ENCODE measurements at regions not wholly inside any gene's neighbourhood (a gene's known extent, or its start where the extent isn't known, plus 50 kb on each side); places are given as distances from the start of the nearest gene placed in this dataset.

DNA sequence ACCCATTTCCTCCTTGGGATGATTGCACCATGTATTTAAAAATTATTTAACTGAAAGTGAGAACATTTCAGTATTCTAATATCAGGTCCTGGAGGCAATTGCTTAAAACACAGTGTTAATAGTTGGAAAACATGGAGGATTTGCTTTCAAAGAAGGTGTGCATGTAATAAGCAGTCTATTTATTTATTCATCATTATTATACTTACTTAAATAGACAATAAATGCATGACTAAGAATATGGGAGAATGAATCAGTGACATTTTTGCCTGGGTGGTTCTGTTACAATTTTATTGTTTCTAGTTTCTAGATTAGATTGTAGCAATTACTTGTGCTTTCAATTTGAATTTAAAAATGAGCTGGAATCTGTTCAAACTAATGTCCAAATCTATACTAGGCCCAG lies 145.5 kb downstream of the AREG start:
- Histone ChIP-seq H3K36me3 (no peaks in the 10 kb centered on the region), H3K9me3 (no peaks in the 10 kb centered on the region), H3K27me3 (no peaks in the 10 kb centered on the region), H3K27ac (no peak overlapping the region), H3K4me1 (peaks cover 0 to 5% (median 0%) of the 10 kb centered on the region in 3 donors), H3K4me3 (no peak overlapping the region)
- intact Hi-C loops (cut with DNase I): no loop called here
- DNase-seq: no peak
- TF ChIP-seq POLR2A (IDR thresholded peaks at IDR 0.05): no peak
- TF ChIP-seq, protein P1, sequence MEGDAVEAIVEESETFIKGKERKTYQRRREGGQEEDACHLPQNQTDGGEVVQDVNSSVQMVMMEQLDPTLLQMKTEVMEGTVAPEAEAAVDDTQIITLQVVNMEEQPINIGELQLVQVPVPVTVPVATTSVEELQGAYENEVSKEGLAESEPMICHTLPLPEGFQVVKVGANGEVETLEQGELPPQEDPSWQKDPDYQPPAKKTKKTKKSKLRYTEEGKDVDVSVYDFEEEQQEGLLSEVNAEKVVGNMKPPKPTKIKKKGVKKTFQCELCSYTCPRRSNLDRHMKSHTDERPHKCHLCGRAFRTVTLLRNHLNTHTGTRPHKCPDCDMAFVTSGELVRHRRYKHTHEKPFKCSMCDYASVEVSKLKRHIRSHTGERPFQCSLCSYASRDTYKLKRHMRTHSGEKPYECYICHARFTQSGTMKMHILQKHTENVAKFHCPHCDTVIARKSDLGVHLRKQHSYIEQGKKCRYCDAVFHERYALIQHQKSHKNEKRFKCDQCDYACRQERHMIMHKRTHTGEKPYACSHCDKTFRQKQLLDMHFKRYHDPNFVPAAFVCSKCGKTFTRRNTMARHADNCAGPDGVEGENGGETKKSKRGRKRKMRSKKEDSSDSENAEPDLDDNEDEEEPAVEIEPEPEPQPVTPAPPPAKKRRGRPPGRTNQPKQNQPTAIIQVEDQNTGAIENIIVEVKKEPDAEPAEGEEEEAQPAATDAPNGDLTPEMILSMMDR (IDR thresholded peaks at IDR 0.05): no peak

- no peak for DNase-seq
- H3K27ac ChIP-seq: no peak overlapping the region
- H3K4me3 ChIP-seq: no peak overlapping the region
- H3K4me1 ChIP-seq: peaks cover 0 to 5% (median 0%) of the 10 kb centered on the region in 3 donors
- H3K36me3 ChIP-seq: no peaks in the 10 kb centered on the region
- intact Hi-C loops (cut with DNase I): no loop called here
- TF ChIP-seq, protein P1 (IDR thresholded peaks at IDR 0.05): no peak
- TF ChIP-seq POLR2A (IDR thresholded peaks at IDR 0.05): no peak
- 62% methylated on average over 4 of the region's 4 CpGs for WGBS, 2 donors
- H3K27me3 ChIP-seq: no peaks in the 10 kb centered on the region
- H3K9me3 ChIP-seq: peaks cover 0 to 15% (median 13%) of the 10 kb centered on the region in 3 donors
Measured at GRCh38 chr4:74598611-74599325, 153.8 kb downstream of the AREG start.

DNA sequence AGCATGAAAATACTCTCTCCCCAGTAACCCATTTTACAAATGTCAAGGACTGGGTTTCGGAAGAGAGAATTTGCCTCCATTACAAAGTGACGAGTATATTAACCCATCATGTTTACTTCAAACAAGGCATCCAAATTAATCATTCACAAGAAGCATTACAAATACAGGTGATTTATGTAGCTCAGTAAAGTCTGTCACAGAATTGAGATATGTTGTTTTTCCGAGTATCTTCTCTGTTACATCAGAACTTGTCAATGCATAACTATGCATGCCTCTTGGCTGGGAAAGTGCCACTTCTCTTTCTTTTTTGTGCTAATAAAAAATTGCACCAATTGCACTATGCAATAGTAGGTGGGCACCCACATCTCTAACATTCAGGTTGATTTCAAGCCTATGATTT lies 158.2 kb downstream of the AREG start:
- H3K9me3 ChIP-seq: no peaks in the 10 kb centered on the region
- no peaks in the 10 kb centered on the region for H3K36me3 ChIP-seq
- WGBS, 2 donors: 68 to 96% methylated on average over 3 of the region's 3 CpGs
- H3K4me1 ChIP-seq: peaks cover 0 to 5% (median 0%) of the 10 kb centered on the region in 3 donors
- TF ChIP-seq POLR2A (IDR thresholded peaks at IDR 0.05): no peak
- TF ChIP-seq, protein P1 (IDR thresholded peaks at IDR 0.05): no peak
- intact Hi-C loops (cut with DNase I): no loop called here
- H3K27ac ChIP-seq: no peak overlapping the region
- H3K27me3 ChIP-seq: no peaks in the 10 kb centered on the region
- DNase-seq: no peak
- H3K4me3 ChIP-seq: no peak overlapping the region

GRCh38 chr4:74608151-74608949 lies 163.4 kb downstream of the AREG start:
- Histone ChIP-seq H3K9me3 (no peaks in the 10 kb centered on the region), H3K36me3 (no peaks in the 10 kb centered on the region), H3K27ac (no peak overlapping the region), H3K27me3 (no peaks in the 10 kb centered on the region), H3K4me1 (peaks cover 0 to 7% (median 0%) of the 10 kb centered on the region in 3 donors), H3K4me3 (no peak overlapping the region)
- no peak for DNase-seq
- 65 to 68% methylated on average over 2 of the region's 2 CpGs for WGBS, 2 donors
- intact Hi-C loops (cut with DNase I): no loop called here
- TF ChIP-seq POLR2A (IDR thresholded peaks at IDR 0.05): no peak

DNA sequence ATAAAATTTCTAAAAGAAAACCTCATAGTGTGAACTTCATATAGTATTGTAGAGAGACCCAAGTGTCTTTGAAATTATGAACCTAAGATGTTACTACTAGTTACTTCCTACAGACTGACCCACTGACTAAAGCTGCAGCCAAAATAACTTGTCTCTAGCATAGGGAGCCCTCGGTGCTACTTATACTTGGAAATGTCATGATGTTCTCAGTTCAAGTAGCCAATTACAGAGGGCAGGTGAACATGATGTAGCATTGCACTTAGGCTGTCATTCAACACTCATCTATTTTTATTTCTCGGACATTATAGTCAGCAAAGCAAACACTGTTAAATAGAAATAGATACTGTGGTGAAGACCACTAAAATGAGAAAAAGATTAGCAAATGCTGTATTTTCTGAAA lies 165.6 kb downstream of the AREG start:
- H3K36me3 ChIP-seq: no peaks in the 10 kb centered on the region
- TF ChIP-seq POLR2A (IDR thresholded peaks at IDR 0.05): no peak
- TF ChIP-seq, protein P1 (IDR thresholded peaks at IDR 0.05): no peak
- intact Hi-C loops (cut with DNase I): no loop called here
- 72 to 95% methylated on average over 2 of the region's 2 CpGs for WGBS, 2 donors
- no peak overlapping the region for H3K4me3 ChIP-seq
- H3K4me1 ChIP-seq: peaks cover 0 to 11% (median 0%) of the 10 kb centered on the region in 3 donors
- no peak overlapping the region for H3K27ac ChIP-seq
- no peak for DNase-seq
- no peaks in the 10 kb centered on the region for H3K27me3 ChIP-seq
- no peaks in the 10 kb centered on the region for H3K9me3 ChIP-seq
